ENCODE measurements at regions not wholly inside any gene's neighbourhood (a gene's known extent, or its start where the extent isn't known, plus 50 kb on each side); places are given as distances from the start of the nearest gene placed in this dataset.

DNA sequence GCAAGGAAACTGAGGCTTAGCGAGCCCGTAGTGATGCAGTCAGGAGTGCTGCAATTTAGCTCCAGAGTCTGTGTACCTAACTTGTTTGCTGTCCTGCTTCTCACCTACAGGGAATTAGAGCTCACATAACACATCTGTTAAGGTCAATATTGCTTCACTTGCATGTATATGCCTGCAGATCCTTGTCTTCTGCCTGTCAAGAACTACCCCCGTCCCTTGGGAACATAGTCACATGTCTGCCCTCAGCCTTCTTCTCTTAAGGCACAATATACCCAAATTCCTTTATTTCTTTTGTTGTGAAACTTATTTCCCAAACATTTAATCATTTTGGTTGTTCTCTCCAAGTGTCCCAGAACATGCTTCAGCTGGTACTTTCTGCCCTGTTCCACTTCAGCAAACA, 103.3 kb upstream of the LEF1 start:
- TF ChIP-seq EZH2 (IDR thresholded peaks at IDR 0.05; ENCODE audit: borderline replicate concordance, insufficient read depth, low read depth, low read length, poor library complexity, severe bottlenecking): no peak
- TF ChIP-seq, protein P1, sequence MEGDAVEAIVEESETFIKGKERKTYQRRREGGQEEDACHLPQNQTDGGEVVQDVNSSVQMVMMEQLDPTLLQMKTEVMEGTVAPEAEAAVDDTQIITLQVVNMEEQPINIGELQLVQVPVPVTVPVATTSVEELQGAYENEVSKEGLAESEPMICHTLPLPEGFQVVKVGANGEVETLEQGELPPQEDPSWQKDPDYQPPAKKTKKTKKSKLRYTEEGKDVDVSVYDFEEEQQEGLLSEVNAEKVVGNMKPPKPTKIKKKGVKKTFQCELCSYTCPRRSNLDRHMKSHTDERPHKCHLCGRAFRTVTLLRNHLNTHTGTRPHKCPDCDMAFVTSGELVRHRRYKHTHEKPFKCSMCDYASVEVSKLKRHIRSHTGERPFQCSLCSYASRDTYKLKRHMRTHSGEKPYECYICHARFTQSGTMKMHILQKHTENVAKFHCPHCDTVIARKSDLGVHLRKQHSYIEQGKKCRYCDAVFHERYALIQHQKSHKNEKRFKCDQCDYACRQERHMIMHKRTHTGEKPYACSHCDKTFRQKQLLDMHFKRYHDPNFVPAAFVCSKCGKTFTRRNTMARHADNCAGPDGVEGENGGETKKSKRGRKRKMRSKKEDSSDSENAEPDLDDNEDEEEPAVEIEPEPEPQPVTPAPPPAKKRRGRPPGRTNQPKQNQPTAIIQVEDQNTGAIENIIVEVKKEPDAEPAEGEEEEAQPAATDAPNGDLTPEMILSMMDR (IDR thresholded peaks at IDR 0.05): no peak

Data from B cell (primary cell).